ENCODE measurements at regions not wholly inside any gene's neighbourhood (a gene's known extent, or its start where the extent isn't known, plus 50 kb on each side); places are given as distances from the start of the nearest gene placed in this dataset.

DNA sequence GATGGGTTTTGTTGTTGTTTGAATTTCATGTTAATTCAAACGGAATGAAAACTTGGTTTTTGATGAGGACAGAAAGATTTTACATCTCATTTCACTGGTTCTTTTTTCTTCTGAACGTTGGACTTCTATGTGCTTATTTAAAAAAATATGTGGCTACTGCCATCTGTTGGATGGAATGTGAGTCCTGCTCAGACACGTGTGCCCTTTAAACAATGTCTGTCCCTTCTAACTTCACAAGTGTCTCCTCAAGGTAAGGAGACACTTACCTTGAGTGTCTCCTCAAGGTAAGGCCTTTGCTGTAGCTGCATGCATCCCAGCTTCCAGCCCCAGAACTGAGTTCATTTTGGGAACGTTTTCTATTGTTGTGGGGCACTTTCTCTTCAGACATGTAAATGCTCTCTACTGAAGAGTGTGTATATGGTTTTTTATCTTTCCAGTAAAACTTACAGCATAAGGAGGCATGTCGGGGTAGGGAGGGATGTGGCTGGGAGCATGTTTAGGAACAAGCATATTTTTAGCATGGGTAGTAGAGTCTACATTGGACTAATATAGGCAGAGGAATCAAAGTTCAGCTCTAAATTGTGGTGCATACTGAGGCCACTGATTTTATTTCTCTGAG lies 63.1 kb upstream of the UBE3A start:
- Mint-ChIP-seq H3K4me3 (ENCODE audit: unreplicated experiment) (no peak overlapping the region), H3K4me1 (ENCODE audit: unreplicated experiment) (peaks cover 5% of the 10 kb centered on the region), H3K36me3 (ENCODE audit: unreplicated experiment) (no peaks in the 10 kb centered on the region), H3K27me3 (ENCODE audit: unreplicated experiment) (no peaks in the 10 kb centered on the region), H3K27ac (ENCODE audit: unreplicated experiment) (no peak overlapping the region), H3K9me3 (ENCODE audit: unreplicated experiment) (peaks cover 3% of the 10 kb centered on the region)
- no peak for DNase-seq (ENCODE audit: extremely low spot score, unreplicated experiment)
- TF ChIP-seq, protein P1, sequence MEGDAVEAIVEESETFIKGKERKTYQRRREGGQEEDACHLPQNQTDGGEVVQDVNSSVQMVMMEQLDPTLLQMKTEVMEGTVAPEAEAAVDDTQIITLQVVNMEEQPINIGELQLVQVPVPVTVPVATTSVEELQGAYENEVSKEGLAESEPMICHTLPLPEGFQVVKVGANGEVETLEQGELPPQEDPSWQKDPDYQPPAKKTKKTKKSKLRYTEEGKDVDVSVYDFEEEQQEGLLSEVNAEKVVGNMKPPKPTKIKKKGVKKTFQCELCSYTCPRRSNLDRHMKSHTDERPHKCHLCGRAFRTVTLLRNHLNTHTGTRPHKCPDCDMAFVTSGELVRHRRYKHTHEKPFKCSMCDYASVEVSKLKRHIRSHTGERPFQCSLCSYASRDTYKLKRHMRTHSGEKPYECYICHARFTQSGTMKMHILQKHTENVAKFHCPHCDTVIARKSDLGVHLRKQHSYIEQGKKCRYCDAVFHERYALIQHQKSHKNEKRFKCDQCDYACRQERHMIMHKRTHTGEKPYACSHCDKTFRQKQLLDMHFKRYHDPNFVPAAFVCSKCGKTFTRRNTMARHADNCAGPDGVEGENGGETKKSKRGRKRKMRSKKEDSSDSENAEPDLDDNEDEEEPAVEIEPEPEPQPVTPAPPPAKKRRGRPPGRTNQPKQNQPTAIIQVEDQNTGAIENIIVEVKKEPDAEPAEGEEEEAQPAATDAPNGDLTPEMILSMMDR (IDR thresholded peaks at IDR 0.05), result peak; percentile 53

DNA sequence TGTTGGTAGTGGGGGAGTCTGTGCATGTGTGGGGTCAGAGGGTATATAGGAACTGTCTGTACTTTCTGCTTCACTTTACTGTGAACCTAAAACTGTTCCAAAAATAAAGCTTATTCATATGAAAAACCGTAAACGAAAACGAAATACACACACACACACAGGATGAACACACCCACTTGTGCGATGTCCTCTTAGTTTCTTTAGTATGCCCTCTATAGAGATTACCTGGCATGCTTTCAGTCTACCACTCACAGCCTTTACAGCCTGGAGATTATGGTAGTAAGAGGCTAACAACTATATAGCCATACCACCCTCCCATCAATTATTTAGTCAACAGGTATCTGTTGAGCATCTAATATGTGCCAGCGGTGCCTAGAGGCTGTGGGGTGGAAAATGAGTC lies 60.0 kb upstream of the UBE3A start:
- TF ChIP-seq, protein P1 (IDR thresholded peaks at IDR 0.05), result no peak
- no peak overlapping the region for H3K4me3 Mint-ChIP-seq (ENCODE audit: unreplicated experiment)
- H3K9me3 Mint-ChIP-seq (ENCODE audit: unreplicated experiment), result peaks cover 18% of the 10 kb centered on the region
- no peaks in the 10 kb centered on the region for H3K36me3 Mint-ChIP-seq (ENCODE audit: unreplicated experiment)
- H3K27ac Mint-ChIP-seq (ENCODE audit: unreplicated experiment), result no peak overlapping the region
- H3K27me3 Mint-ChIP-seq (ENCODE audit: unreplicated experiment), result no peaks in the 10 kb centered on the region
- H3K4me1 Mint-ChIP-seq (ENCODE audit: unreplicated experiment), result no peaks in the 10 kb centered on the region
- no peak for DNase-seq (ENCODE audit: extremely low spot score, unreplicated experiment)

DNA sequence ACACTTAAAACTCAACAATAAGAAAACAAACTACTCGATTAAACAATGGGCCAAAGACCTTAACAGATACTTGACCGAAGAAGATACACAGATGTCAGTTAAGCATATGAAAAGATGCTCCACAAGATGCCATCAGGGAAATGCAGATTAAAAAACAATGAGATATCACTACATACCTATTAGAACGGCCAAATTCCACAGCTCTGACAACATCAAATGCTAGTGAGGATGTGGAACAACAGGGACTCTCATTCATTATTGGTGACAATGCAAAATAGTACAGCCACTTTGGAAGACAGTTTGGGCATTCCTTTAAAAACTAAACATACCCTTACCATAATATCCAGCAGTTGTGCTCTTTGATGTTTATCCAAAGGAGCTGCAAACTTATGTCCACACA lies 59.1 kb upstream of the UBE3A start:
- H3K36me3 Mint-ChIP-seq (ENCODE audit: unreplicated experiment), result no peaks in the 10 kb centered on the region
- no peaks in the 10 kb centered on the region for H3K4me1 Mint-ChIP-seq (ENCODE audit: unreplicated experiment)
- TF ChIP-seq, protein P1 (IDR thresholded peaks at IDR 0.05), result no peak
- DNase-seq (ENCODE audit: extremely low spot score, unreplicated experiment), result no peak
- peaks cover 26% of the 10 kb centered on the region for H3K9me3 Mint-ChIP-seq (ENCODE audit: unreplicated experiment)
- no peaks in the 10 kb centered on the region for H3K27me3 Mint-ChIP-seq (ENCODE audit: unreplicated experiment)
- H3K4me3 Mint-ChIP-seq (ENCODE audit: unreplicated experiment), result no peak overlapping the region
- no peak overlapping the region for H3K27ac Mint-ChIP-seq (ENCODE audit: unreplicated experiment)

DNA sequence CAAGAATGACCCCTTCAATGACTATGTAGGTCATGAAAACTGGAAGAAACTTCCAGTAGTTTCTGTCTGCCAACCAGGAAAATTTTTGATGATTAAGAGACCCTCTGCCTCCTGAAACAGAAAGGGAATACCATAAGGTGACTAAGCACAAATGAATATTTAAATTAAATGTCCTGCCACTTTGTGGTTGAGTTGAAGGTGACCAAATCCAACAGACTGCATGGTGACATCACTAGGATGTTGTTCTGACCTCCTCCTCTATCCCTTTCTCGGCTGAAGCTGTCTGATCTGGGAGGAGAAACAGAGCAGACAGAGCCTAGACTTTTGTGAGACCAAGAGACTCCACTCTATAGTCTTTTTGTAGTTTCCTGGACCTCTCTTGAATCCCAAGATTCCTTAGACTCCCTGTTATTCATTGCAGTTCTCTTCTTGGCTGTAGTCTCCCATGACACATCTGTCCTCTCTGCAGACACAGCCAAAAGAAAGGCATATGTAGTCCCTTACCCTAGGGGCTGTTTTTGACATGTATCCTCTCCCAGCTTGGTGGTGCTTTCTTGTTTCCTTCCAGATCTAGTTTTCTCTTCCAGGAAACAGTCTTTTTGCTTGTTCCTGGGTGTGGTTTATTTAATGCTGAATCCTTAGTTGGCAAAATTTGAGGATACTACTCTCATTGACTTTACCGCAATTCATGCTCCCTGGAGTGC lies 55.2 kb upstream of the UBE3A start:
- H3K36me3 Mint-ChIP-seq (ENCODE audit: unreplicated experiment), result no peaks in the 10 kb centered on the region
- H3K9me3 Mint-ChIP-seq (ENCODE audit: unreplicated experiment), result peaks cover 45% of the 10 kb centered on the region
- H3K4me1 Mint-ChIP-seq (ENCODE audit: unreplicated experiment), result no peaks in the 10 kb centered on the region
- no peak overlapping the region for H3K27ac Mint-ChIP-seq (ENCODE audit: unreplicated experiment)
- no peak for DNase-seq (ENCODE audit: extremely low spot score, unreplicated experiment)
- TF ChIP-seq, protein P1 (IDR thresholded peaks at IDR 0.05), result no peak
- H3K27me3 Mint-ChIP-seq (ENCODE audit: unreplicated experiment), result no peaks in the 10 kb centered on the region
- no peak overlapping the region for H3K4me3 Mint-ChIP-seq (ENCODE audit: unreplicated experiment)

DNA sequence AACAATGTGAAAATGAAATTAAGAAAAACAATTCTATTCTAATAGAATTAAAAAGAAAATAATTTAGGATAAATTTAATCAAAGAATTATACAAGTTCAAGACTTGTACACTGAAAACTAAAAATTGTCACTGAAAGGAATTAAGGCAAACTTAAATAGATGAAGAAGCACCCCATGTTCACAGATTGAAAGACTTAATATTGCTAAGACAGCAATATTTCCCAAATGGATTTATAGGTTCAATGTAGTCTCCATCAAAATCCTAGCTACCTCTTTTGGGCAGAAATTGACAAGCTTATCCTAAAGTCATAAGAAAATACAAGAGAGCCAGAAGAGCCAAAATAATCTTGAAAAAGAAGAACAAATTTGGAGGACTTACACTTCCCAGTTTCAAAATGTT lies 53.5 kb upstream of the UBE3A start:
- DNase-seq (ENCODE audit: extremely low spot score, unreplicated experiment), result no peak
- Mint-ChIP-seq H3K4me3 (ENCODE audit: unreplicated experiment) (no peak overlapping the region), H3K9me3 (ENCODE audit: unreplicated experiment) (peaks cover 46% of the 10 kb centered on the region), H3K4me1 (ENCODE audit: unreplicated experiment) (no peaks in the 10 kb centered on the region), H3K27me3 (ENCODE audit: unreplicated experiment) (no peaks in the 10 kb centered on the region), H3K36me3 (ENCODE audit: unreplicated experiment) (no peaks in the 10 kb centered on the region), H3K27ac (ENCODE audit: unreplicated experiment) (no peak overlapping the region)
- TF ChIP-seq, protein P1 (IDR thresholded peaks at IDR 0.05), result no peak

All from osteocyte (in vitro differentiated cells).